CD4-positive, CD25-positive, alpha-beta regulatory T cell (primary cell): ENCODE measurements at regions not wholly inside any gene's neighbourhood (a gene's known extent, or its start where the extent isn't known, plus 50 kb on each side); places are given as distances from the start of the nearest gene placed in this dataset.

ENCODE experiments used
- ATAC-seq, 2 donors: fragments of 150-1000 bp; cut with Tn5 transposase; one replicate each; pipeline ENCODE4 v1.10.0; 2021; ENCODE audit warnings: low read depth in 2 of 2, moderate number of reproducible peaks in 2 of 2, moderate library complexity in 1 of 2
- DNase-seq, 3 donors: peaks; one replicate each; pipeline versions ENCODE4 v3.0.0 to v3.0.0-alpha.2; 2012 to 2022; ENCODE audit warnings: mixed read lengths in 1 of 3
- H3K27ac ChIP-seq: one replicate; pipeline ENCODE4 v1.7.0; 2013; ENCODE audit warnings: mild to moderate bottlenecking, low read length; ENCODE audit not compliant: insufficient read depth, poor library complexity, severe bottlenecking
- H3K27me3 ChIP-seq: one replicate; pipeline ENCODE4 v1.7.0; 2013; ENCODE audit warnings: low read length; ENCODE audit not compliant: control insufficient read depth, insufficient read depth
- H3K36me3 ChIP-seq: one replicate; pipeline ENCODE4 v1.7.0; 2013; ENCODE audit warnings: mild to moderate bottlenecking, low read length, moderate library complexity; ENCODE audit not compliant: control insufficient read depth, insufficient read depth
- H3K4me1 ChIP-seq: 2 replicates; pipeline ENCODE4 v1.7.0; 2013; ENCODE audit warnings: mild to moderate bottlenecking, low read length; ENCODE audit not compliant: insufficient read depth, control insufficient read depth, poor library complexity, severe bottlenecking
- H3K4me3 ChIP-seq: one replicate; pipeline ENCODE4 v1.7.0; 2013; ENCODE audit warnings: low read depth, mild to moderate bottlenecking, low read length, moderate library complexity
- H3K9me3 ChIP-seq, 2 experiments: 1 replicate in 1 of 2; 2 replicates in 1 of 2; pipeline ENCODE4 v1.7.0; 2013; ENCODE audit warnings: low read length in 2 of 2, mild to moderate bottlenecking in 1 of 2, moderate library complexity in 1 of 2; ENCODE audit not compliant: control insufficient read depth in 2 of 2
- H3K27ac Mint-ChIP-seq, 3 donors: one replicate each; pipeline ENCODE4 v1.8.0; 2020 to 2022; ENCODE audit warnings: mild to moderate bottlenecking in 3 of 3, mixed read lengths in 3 of 3, moderate library complexity in 2 of 3
- H3K27me3 Mint-ChIP-seq: one replicate; pipeline ENCODE4 v1.8.0; 2022; ENCODE audit warnings: mild to moderate bottlenecking, mixed read lengths
- H3K36me3 Mint-ChIP-seq: one replicate; pipeline ENCODE4 v1.8.0; 2020; ENCODE audit warnings: mixed read lengths
- H3K4me1 Mint-ChIP-seq, 4 donors: one replicate each; pipeline ENCODE4 v1.8.0; 2020 to 2022; ENCODE audit warnings: mixed read lengths in 4 of 4, mild to moderate bottlenecking in 1 of 4
- H3K4me3 Mint-ChIP-seq, 4 donors: one replicate each; pipeline ENCODE4 v1.8.0; 2020 to 2022; ENCODE audit warnings: mild to moderate bottlenecking in 4 of 4, mixed read lengths in 4 of 4, moderate library complexity in 3 of 4
- H3K9me3 Mint-ChIP-seq, 7 donors: one replicate each; pipeline ENCODE4 v1.8.0; 2020 to 2022; ENCODE audit warnings: mixed read lengths in 7 of 7, mild to moderate bottlenecking in 3 of 7, moderate library complexity in 2 of 7

DNA sequence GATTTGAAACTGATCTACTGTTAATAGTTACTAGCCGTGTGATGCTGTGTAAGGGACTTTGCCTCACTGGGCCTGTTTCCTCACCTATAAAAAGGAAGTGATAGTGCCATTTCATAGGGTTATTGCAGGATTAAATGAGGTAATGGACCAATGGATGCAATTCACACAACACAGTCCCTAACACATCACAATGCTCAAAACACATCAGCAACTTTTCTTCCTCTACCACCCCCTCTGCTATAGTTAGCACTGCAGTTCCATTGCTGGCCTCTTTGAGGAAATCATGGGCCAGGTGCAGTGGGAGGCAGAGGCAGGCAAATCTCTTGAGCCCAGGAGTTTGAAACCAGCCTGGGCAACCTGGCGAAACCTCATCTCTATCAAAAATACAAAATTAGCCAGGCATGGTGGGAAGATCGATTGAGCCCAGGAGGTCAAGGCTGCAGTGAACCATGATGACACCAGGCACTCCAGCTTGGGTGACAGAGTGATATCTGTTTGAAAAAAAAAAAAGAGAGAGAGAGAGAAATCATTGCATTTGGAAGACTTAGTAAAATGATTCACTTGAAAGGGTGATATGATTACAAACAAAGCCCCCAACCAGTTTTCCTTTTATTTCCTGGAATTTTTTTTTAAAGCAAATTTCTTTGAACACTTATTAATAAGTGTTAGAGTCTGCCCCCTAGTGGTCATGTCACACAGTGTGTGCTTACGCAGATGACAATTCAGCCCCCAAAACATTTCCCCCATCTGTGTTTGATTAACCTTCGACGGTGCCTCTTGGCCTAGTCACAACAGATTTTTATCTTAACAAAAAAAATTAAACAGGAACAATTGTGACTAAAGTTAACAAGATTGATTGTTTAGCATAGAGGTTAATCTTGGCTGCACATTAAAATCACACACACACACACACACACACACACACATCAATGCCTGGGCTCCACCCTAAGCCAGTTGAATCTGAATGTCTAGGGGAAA is 88.6 kb upstream of the BCL11A start:
- no peak overlapping the region for H3K27ac Mint-ChIP-seq
- Histone ChIP-seq H3K4me3 (no peak overlapping the region), H3K36me3 (no peaks in the 10 kb centered on the region), H3K27me3 (no peaks in the 10 kb centered on the region), H3K27ac (no peak overlapping the region), H3K4me1 (no peaks in the 10 kb centered on the region), H3K9me3 (no peaks in the 10 kb centered on the region)
- peaks cover 9% of the 10 kb centered on the region for H3K27me3 Mint-ChIP-seq
- ATAC-seq (peak in 1 of 2 donors; percentile 31), DNase-seq (peak in 2 of 3 donors; percentile 29 to 59)
- H3K9me3 Mint-ChIP-seq: peaks cover 0 to 2% (median 0%) of the 10 kb centered on the region in 7 donors
- peaks cover 0 to 2% (median 0%) of the 10 kb centered on the region in 4 donors for H3K4me1 Mint-ChIP-seq
- no peaks in the 10 kb centered on the region for H3K36me3 Mint-ChIP-seq
- H3K4me3 Mint-ChIP-seq: no peak overlapping the region

- ATAC-seq (no peak), DNase-seq (no peak)
- Histone ChIP-seq H3K27ac (no peak overlapping the region), H3K27me3 (no peaks in the 10 kb centered on the region), H3K4me3 (no peak overlapping the region), H3K36me3 (no peaks in the 10 kb centered on the region), H3K9me3 (no peaks in the 10 kb centered on the region), H3K4me1 (no peaks in the 10 kb centered on the region)
- Mint-ChIP-seq H3K9me3 (no peaks in the 10 kb centered on the region), H3K27ac (no peak overlapping the region), H3K36me3 (no peaks in the 10 kb centered on the region), H3K4me3 (no peak overlapping the region), H3K27me3 (peaks cover 11% of the 10 kb centered on the region), H3K4me1 (peaks cover 0 to 2% (median 0%) of the 10 kb centered on the region in 4 donors)
Measured at GRCh38 chr2:60643747-60644146, 90.3 kb upstream of the BCL11A start.

- DNase-seq: no peak
- H3K27ac Mint-ChIP-seq: no peak overlapping the region
- no peaks in the 10 kb centered on the region for H3K36me3 Mint-ChIP-seq
Measured at GRCh38 chr2:60644951-60645350, 91.5 kb upstream of the BCL11A start.

GRCh38 chr2:60648191-60648590 is 94.7 kb upstream of the BCL11A start:
- H3K9me3 Mint-ChIP-seq: peaks cover 0 to 3% (median 0%) of the 10 kb centered on the region in 7 donors
- DNase-seq: no peak
- H3K27me3 ChIP-seq: no peaks in the 10 kb centered on the region
- no peak for ATAC-seq
- H3K4me1 Mint-ChIP-seq: peaks cover 0 to 2% (median 0%) of the 10 kb centered on the region in 4 donors
- no peaks in the 10 kb centered on the region for H3K36me3 ChIP-seq
- H3K4me3 Mint-ChIP-seq: no peak overlapping the region
- H3K27ac Mint-ChIP-seq: no peak overlapping the region
- no peaks in the 10 kb centered on the region for H3K9me3 ChIP-seq
- H3K27ac ChIP-seq: no peak overlapping the region
- H3K4me1 ChIP-seq: no peaks in the 10 kb centered on the region
- H3K4me3 ChIP-seq: no peak overlapping the region
- no peaks in the 10 kb centered on the region for H3K36me3 Mint-ChIP-seq
- peaks cover 23% of the 10 kb centered on the region for H3K27me3 Mint-ChIP-seq

More at GRCh38 chr2:60644951-60645350, 91.5 kb upstream of the BCL11A start:
- H3K4me1 Mint-ChIP-seq: peaks cover 0 to 2% (median 0%) of the 10 kb centered on the region in 4 donors
- H3K27ac ChIP-seq: no peak overlapping the region
- no peaks in the 10 kb centered on the region for H3K4me1 ChIP-seq
- peaks cover 0 to 3% (median 0%) of the 10 kb centered on the region in 7 donors for H3K9me3 Mint-ChIP-seq
- ATAC-seq: no peak
- no peaks in the 10 kb centered on the region for H3K36me3 ChIP-seq
- no peaks in the 10 kb centered on the region for H3K9me3 ChIP-seq
- H3K27me3 Mint-ChIP-seq: peaks cover 21% of the 10 kb centered on the region
- H3K27me3 ChIP-seq: no peaks in the 10 kb centered on the region
- H3K4me3 Mint-ChIP-seq: no peak overlapping the region
- H3K4me3 ChIP-seq: no peak overlapping the region

DNA sequence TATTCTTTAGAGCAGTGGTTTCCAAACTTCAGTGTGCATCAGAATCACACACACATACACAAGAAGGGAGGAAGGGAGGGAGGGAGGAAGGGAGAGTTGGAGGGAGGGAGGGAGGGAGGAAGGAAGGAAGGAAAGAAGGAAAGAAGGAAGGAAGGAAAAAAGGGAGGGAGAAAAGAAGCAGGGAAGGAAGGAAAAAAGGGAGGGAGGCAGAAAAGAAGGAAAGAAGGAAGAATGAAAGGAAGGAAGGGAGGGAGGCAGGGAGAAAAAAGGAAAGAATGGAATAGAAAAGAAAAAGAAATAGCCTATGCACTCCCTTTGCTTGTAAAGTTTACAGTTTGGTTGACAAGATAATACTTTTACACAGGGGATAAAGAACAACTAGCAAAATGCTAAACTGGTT is 96.3 kb upstream of the BCL11A start:
- no peaks in the 10 kb centered on the region for H3K36me3 ChIP-seq
- H3K4me3 ChIP-seq: no peak overlapping the region
- Mint-ChIP-seq H3K27ac (no peak overlapping the region), H3K4me3 (no peak overlapping the region), H3K4me1 (peaks cover 0 to 2% (median 0%) of the 10 kb centered on the region in 4 donors), H3K27me3 (peaks cover 30% of the 10 kb centered on the region), H3K9me3 (peaks cover 0 to 3% (median 0%) of the 10 kb centered on the region in 7 donors), H3K36me3 (no peaks in the 10 kb centered on the region)
- H3K9me3 ChIP-seq: no peaks in the 10 kb centered on the region
- H3K27me3 ChIP-seq: no peaks in the 10 kb centered on the region
- no peak overlapping the region for H3K27ac ChIP-seq
- DNase-seq (no peak), ATAC-seq (no peak)
- no peaks in the 10 kb centered on the region for H3K4me1 ChIP-seq

GRCh38 chr2:60652832-60653340 is 99.4 kb upstream of the BCL11A start:
- H3K27me3 ChIP-seq: peaks cover under 1% of the 10 kb centered on the region
- no peaks in the 10 kb centered on the region for H3K36me3 ChIP-seq
- peaks cover 0 to 3% (median 0%) of the 10 kb centered on the region in 7 donors for H3K9me3 Mint-ChIP-seq
- ATAC-seq: no peak
- H3K4me3 Mint-ChIP-seq: no peak overlapping the region
- no peak overlapping the region for H3K27ac Mint-ChIP-seq
- DNase-seq: no peak
- H3K4me1 Mint-ChIP-seq: peaks cover 0 to 2% (median 0%) of the 10 kb centered on the region in 4 donors
- H3K9me3 ChIP-seq: no peaks in the 10 kb centered on the region
- H3K27ac ChIP-seq: no peak overlapping the region
- H3K4me3 ChIP-seq: no peak overlapping the region
- peaks cover 25% of the 10 kb centered on the region for H3K27me3 Mint-ChIP-seq
- H3K4me1 ChIP-seq: no peaks in the 10 kb centered on the region
- no peaks in the 10 kb centered on the region for H3K36me3 Mint-ChIP-seq

GRCh38 chr2:60657673-60658072 is 98.4 kb upstream of the PAPOLG start:
- H3K9me3 ChIP-seq: no peaks in the 10 kb centered on the region
- no peak overlapping the region for H3K4me3 Mint-ChIP-seq
- no peaks in the 10 kb centered on the region for H3K4me1 Mint-ChIP-seq
- no peaks in the 10 kb centered on the region for H3K36me3 ChIP-seq
- H3K27me3 Mint-ChIP-seq: peaks cover 7% of the 10 kb centered on the region
- H3K4me3 ChIP-seq: no peak overlapping the region
- no peaks in the 10 kb centered on the region for H3K4me1 ChIP-seq
- DNase-seq: no peak
- H3K9me3 Mint-ChIP-seq: peaks cover 0 to 4% (median 0%) of the 10 kb centered on the region in 7 donors
- no peaks in the 10 kb centered on the region for H3K36me3 Mint-ChIP-seq
- no peak overlapping the region for H3K27ac ChIP-seq
- no peak overlapping the region for H3K27ac Mint-ChIP-seq
- H3K27me3 ChIP-seq: peaks cover 6% of the 10 kb centered on the region
- ATAC-seq: no peak
